GM10248 (cell line): ENCODE measurements at regions not wholly inside any gene's neighbourhood (a gene's known extent, or its start where the extent isn't known, plus 50 kb on each side); places are given as distances from the start of the nearest gene placed in this dataset.

Experiments used
- CTCF ChIA-PET: fragments of 300-600 bp; sonication (Branson Sonifier 250); formaldehyde crosslinking; extraction: SDS; loops from one replicate; lab custom pipeline; 2021; ENCODE audit warnings: antibody characterized with exemption; lab: Yijun Ruan, JAX
- POLR2A ChIA-PET: fragments of 350-650 bp; sonication (Branson Sonifier 250); formaldehyde crosslinking; extraction: SDS; loops from one replicate; lab custom pipeline; 2020; ENCODE audit warnings: antibody characterized with exemption; lab: Yijun Ruan, JAX
- DNase-seq: peaks from one replicate; pipeline ENCODE4 v3.0.0; 2012; ENCODE audit errors: extremely low spot score
- CTCF ChIP-seq: IDR thresholded peaks from 2 replicates; pipeline ENCODE4 v1.5.1; 2012; ENCODE audit warnings: mild to moderate bottlenecking, low read depth; ENCODE audit errors: extremely low read depth, missing control alignments, control extremely low read depth

GRCh38 chr16:85389679-85390470 is 223.2 kb upstream of the GSE1 start:
- POLR2A ChIA-PET: interaction anchor here (0.5 kb wide), 1 partner anchor 167 kb away, joined by 5 read pairs; no protein-coding TSS in a partner anchor
- CTCF ChIA-PET: interaction anchor here (0.7 to 3.2 kb wide), 4 partner anchors 9 to 334 kb away, joined by 3 to 15 read pairs (median 4); no protein-coding TSS in a partner anchor

GRCh38 chr16:85390511-85391174 is 222.5 kb upstream of the GSE1 start:
- ChIA-PET POLR2A (no interaction called here), CTCF (interaction anchor here (0.7 to 3.2 kb wide), 5 partner anchors 9 to 335 kb away, joined by 3 to 15 read pairs (median 5); no protein-coding TSS in a partner anchor)
- no peak for DNase-seq
- no peak for TF ChIP-seq CTCF

More at GRCh38 chr16:85389679-85390470, 223.2 kb upstream of the GSE1 start:
- DNase-seq: no peak
- no peak for TF ChIP-seq CTCF

GRCh38 chr16:85391175-85391707 is 221.9 kb upstream of the GSE1 start:
- CTCF ChIA-PET: interaction anchor here (0.6 to 3.2 kb wide), 8 partner anchors 10 to 385 kb away, joined by 3 to 15 read pairs (median 5); no protein-coding TSS in a partner anchor
- POLR2A ChIA-PET: no interaction called here
- no peak for DNase-seq

GRCh38 chr16:85391769-85392583 is 221.1 kb upstream of the GSE1 start:
- no peak for DNase-seq
- ChIA-PET POLR2A (no interaction called here), CTCF (interaction anchor here (0.6 to 3.2 kb wide), 9 partner anchors 11 to 385 kb away, joined by 3 to 15 read pairs (median 5); no protein-coding TSS in a partner anchor)
- no peak for TF ChIP-seq CTCF

More at GRCh38 chr16:85391175-85391707, 221.9 kb upstream of the GSE1 start:
- TF ChIP-seq CTCF: no peak

- ChIA-PET CTCF (interaction anchor here (1.0 to 3.2 kb wide), 10 partner anchors 8 to 384 kb away, joined by 3 to 15 read pairs (median 4); no protein-coding TSS in a partner anchor), POLR2A (interaction anchor here (0.6 kb wide), 1 partner anchor 214 kb away, joined by 6 read pairs; no protein-coding TSS in a partner anchor)
- no peak for TF ChIP-seq CTCF
- no peak for DNase-seq
Measured at GRCh38 chr16:85392756-85393673, 220.1 kb upstream of the GSE1 start.
